ENCODE measurements at regions not wholly inside any gene's neighbourhood (a gene's known extent, or its start where the extent isn't known, plus 50 kb on each side); places are given as distances from the start of the nearest gene placed in this dataset.
"Not testable (repeated sequence)": the region's sequence is repeated elsewhere in the genome, so short reads cannot be mapped to it uniquely, and the experiment has no call there.

- no peak for DNase-seq (ENCODE audit: low read depth in 2 of 2)
Observed at GRCh38 chr17:55909776-55910175, 158.9 kb downstream of the PCTP start.

- no peak for DNase-seq (ENCODE audit: low read depth in 2 of 2)
Observed at GRCh38 chr17:55911186-55911585, 160.3 kb downstream of the PCTP start.

DNA sequence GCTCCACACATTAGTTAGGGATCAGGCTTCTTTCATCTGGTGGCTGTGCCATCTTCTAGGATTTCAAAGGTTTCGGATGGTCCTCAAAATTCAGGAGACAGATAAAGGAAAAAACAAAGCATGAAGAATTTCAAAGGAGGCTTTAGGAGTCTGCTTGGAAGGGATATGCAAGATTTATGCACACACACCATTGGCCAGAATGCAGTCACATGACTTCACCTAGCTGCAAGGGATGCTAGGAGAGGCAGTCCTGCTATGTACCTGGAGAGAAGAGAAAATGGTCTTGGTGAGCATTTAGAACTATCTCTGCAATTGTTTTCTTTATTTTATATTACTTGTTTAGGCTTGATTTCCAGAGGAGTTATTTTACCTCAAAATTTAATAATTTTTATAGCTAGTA, 174.6 kb downstream of the PCTP start:
- no peak for DNase-seq (ENCODE audit: low read depth in 2 of 2)

GRCh38 chr17:55926276-55926990, 175.6 kb downstream of the PCTP start:
- no peak for DNase-seq (ENCODE audit: low read depth in 2 of 2)

DNA sequence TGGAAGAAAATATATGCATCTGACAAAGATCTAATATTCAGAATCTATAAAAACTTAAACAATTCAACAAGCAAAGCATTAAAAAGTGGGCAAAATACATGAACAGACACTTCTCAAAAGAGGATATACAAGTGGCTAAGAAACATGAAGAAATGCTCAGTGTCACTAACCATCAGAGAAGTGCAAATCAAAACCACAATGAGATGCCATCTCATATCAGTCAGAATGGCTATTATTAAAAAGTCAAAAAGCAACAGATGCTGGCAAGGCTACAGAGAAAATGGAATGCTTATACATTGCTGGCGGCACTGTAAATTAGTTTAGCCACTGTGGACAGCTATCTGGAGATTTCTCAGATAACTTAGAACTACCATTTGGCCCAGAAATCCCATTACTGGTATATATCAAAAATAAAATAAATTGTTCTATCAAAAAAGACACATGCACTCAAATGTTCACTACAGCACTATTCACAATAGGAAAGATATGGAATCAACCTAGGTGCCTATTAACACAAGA, 179.5 kb downstream of the PCTP start:
- no peak for DNase-seq (ENCODE audit: low read depth in 2 of 2)

DNA sequence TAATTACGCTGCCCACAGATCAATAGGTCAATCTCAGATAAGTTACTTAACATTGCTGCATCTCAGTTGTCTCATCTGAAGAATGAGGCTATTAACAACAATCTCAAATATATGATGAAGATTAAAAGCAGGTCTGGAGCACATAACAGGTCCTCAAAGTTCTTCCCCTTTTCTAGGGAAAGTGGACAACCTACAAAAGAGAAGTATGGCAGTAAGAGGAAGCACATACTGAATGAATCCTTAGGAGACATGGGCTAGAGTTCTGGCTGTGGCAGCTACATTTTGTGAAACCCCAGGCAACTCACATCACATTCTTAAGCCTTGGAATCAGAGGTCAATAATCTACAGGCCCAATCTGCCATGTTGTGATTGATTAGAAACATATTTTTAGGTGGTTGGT, 180.6 kb downstream of the PCTP start:
- DNase-seq (ENCODE audit: low read depth in 2 of 2), result no peak

- DNase-seq (ENCODE audit: low read depth in 2 of 2), result no peak
Observed at GRCh38 chr17:55932973-55933372, 182.1 kb downstream of the PCTP start.

GRCh38 chr17:55939181-55939810, 188.4 kb downstream of the PCTP start:
- not testable (repeated sequence) for DNase-seq (ENCODE audit: low read depth in 2 of 2)

DNA sequence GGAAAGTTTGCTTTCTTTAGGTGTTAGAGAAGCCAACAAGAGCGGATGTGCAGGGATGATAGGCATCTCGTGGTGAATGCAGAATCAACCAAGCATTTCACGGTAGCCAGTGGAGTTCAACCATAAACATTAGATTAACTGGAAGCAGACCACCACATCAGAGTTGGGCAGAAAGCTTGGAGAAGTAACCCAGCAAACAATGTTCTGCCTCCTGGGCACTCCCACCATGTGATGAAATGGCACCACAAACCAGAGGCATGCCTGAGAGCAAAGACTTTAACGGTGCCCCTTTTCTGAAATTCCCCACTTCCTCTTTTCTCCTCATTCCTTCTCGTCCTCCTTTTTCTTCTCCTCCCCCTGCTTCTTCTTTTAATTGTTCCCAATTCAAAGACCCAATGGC, 193.5 kb upstream of the ANKFN1 start:
- no peak for DNase-seq (ENCODE audit: low read depth in 2 of 2)

DNA sequence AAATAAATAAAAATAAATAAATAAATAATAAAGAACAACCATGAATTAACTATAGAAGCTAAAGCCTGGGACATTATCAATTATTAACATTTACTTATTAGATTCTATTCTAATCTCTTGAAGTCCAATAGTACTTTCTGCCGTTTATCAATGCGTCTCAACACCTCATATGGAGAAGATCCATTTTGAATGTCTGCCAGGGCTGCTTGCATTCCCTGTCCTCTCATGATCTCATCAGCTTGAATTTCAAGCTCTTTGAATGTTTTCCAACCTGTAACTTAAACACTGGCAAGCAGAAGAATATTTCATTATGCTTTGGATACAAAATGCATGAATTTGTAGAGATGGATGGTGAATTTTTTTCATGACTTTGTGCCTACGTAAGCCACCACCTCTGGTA, 191.9 kb upstream of the ANKFN1 start:
- DNase-seq (ENCODE audit: low read depth in 2 of 2), result no peak

GRCh38 chr17:55962951-55963401, 190.3 kb upstream of the ANKFN1 start:
- no peak for DNase-seq (ENCODE audit: low read depth in 2 of 2)

- no peak for DNase-seq (ENCODE audit: low read depth in 2 of 2)
Observed at GRCh38 chr17:55964191-55964590, 189.1 kb upstream of the ANKFN1 start.

GRCh38 chr17:55965051-55965450, 188.2 kb upstream of the ANKFN1 start:
- DNase-seq (ENCODE audit: low read depth in 2 of 2), result no peak

GRCh38 chr17:55969562-55970324, 183.5 kb upstream of the ANKFN1 start:
- no peak for DNase-seq (ENCODE audit: low read depth in 2 of 2)

GRCh38 chr17:55978578-55978977, 174.7 kb upstream of the ANKFN1 start:
- no peak for DNase-seq (ENCODE audit: low read depth in 2 of 2)

DNA sequence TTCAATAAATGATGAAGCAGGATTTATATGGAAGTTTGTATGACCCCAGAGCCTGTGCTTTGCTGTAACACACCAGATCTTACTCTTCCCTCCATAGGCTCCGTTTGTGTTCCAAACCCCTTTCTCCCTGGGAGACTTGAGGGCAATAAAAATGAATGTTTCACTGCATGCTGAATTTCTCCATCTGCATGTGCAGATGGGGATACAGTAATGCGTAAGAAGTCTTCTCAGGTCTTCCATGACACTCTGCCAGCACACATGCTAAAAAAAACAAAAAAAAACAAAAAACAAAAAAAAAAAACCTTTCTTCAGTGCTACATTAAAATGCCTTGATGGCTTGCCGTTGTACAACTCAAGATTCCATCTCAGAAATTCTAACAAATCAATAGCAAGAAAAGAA, 170.2 kb upstream of the ANKFN1 start:
- no peak for DNase-seq (ENCODE audit: low read depth in 2 of 2)

DNA sequence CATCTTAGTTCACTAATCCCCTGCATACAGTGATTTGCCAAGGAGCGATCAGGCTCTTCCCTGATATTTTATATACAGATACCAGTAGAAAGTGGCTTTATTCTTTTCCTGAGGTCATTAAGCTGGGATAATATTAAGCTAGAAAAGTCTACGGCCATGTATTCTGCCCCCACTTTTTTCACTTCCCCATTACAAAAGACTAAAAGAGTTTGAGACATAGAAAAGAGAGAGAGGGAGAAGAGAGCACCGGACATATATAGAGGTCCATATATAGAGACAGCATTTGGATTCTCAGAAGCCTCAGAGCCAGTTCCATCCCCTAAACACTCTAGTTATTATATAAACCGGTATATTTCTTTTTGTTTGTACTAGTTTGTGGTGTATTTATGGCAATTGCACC, 166.5 kb upstream of the ANKFN1 start:
- DNase-seq (ENCODE audit: low read depth in 2 of 2), result no peak

- no peak for DNase-seq (ENCODE audit: low read depth in 2 of 2)
Observed at GRCh38 chr17:55988861-55989260, 164.4 kb upstream of the ANKFN1 start.

GRCh38 chr17:55990332-55991006, 162.8 kb upstream of the ANKFN1 start:
- no peak for DNase-seq (ENCODE audit: low read depth in 2 of 2)

DNA sequence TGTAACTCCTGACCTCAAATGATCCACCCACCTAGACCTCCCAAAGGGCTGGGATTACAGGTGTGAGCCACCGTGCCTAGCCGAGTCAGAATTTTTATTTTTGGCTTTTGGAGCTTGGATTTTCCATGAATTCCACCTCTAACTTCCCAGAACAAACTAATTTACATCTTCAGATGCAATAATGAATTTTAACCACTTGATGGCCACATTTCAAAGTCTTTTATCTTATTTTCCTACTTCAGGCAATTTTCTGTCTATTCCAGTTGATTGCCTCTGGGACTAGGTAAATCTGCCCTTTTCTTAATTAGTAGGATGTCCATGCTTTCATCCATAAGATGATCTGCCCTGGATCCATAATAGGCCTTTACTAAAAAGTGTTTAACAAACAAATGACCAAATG, 156.4 kb upstream of the ANKFN1 start:
- DNase-seq (ENCODE audit: low read depth in 2 of 2), result no peak

GRCh38 chr17:56000411-56000810, 152.9 kb upstream of the ANKFN1 start:
- DNase-seq (ENCODE audit: low read depth in 2 of 2), result no peak

DNA sequence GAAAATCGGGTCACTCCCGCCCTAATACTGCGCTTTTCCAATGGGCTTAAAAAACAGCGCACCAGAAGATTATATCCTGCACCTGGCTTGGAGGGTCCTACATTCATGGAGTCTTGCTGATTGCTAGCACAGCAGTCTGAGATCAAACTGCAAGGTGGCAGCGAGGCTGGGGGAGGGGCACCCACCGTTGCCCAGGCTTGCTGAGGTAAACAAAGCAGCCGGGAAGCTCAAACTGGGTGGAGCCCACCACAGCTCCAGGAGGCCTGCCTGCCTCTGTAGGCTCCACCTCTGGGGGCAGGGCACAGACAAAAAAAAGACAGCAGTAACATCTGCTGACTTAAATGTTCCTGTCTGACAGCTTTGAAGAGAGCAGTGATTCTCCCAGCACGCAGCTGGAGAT, 150.6 kb upstream of the ANKFN1 start:
- not testable (repeated sequence) for DNase-seq (ENCODE audit: low read depth in 2 of 2)
